ENCODE measurements at regions not wholly inside any gene's neighbourhood (a gene's known extent, or its start where the extent isn't known, plus 50 kb on each side); places are given as distances from the start of the nearest gene placed in this dataset.

DNA sequence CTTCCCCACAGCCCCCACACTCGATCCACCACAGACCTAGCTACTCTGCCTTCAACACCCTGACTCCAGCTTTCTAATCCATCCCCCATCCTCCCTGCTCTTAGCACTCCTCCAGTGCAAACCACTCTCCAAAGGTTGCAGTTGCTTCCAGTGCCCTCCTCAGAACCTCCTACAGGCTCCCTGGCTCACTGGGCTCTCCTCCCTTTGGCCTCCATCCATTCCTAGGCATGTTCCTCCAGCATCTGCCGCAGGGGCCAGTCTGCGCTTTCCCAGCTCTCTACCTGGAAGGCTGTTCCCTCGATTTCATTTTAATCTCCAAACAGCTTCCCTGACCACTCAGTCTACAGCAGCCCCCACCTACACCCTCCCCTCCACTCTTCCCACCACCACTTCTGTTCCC, 133.8 kb downstream of the SPATA19 start:
- TF ChIP-seq ZNF615 (CRISPR knock-in tag; IDR thresholded peaks at IDR 0.05; ENCODE audit: borderline replicate concordance) (no peak), RBFOX2 (IDR thresholded peaks at IDR 0.05; ENCODE audit: low read depth, low read length) (no peak), HMG20A (CRISPR knock-in tag; IDR thresholded peaks at IDR 0.05; ENCODE audit: borderline replicate concordance) (no peak)
